ENCODE measurements at regions not wholly inside any gene's neighbourhood (a gene's known extent, or its start where the extent isn't known, plus 50 kb on each side); places are given as distances from the start of the nearest gene placed in this dataset.

GRCh38 chr2:106288873-106289272 is 94.8 kb upstream of the UXS1 start:
- Histone ChIP-seq H3F3A (ENCODE audit: insufficient read depth, low read length) (no peaks in the 10 kb centered on the region), H2AFZ (ENCODE audit: low read length) (no peak overlapping the region), H3K27me3 (ENCODE audit: insufficient read depth, low read length) (no peaks in the 10 kb centered on the region), H3K4me2 (ENCODE audit: low read length) (no peak overlapping the region), H3K4me1 (ENCODE audit: insufficient read depth, low read length, severe bottlenecking) (no peaks in the 10 kb centered on the region), H3K9me2 (ENCODE audit: low read depth, low read length) (no peaks in the 10 kb centered on the region), H3K4me3 (ENCODE audit: low read depth, low read length, poor library complexity, severe bottlenecking) (no peak overlapping the region), H3K36me3 (ENCODE audit: insufficient read depth, low read length) (no peaks in the 10 kb centered on the region), H3K9me3 (ENCODE audit: low read length) (no peaks in the 10 kb centered on the region), H3K79me2 (ENCODE audit: insufficient read depth, low read length) (no peaks in the 10 kb centered on the region), H4K20me1 (ENCODE audit: insufficient read depth, low read length) (no peaks in the 10 kb centered on the region), H3K9ac (ENCODE audit: low read length) (no peak overlapping the region), H3K27ac (ENCODE audit: low read depth, low read length, poor library complexity, severe bottlenecking) (no peak overlapping the region)
- no peak for TF ChIP-seq EZH2 (IDR thresholded peaks at IDR 0.05; ENCODE audit: borderline replicate concordance, low read length)
- no peak for TF ChIP-seq CTCF (IDR thresholded peaks at IDR 0.05; ENCODE audit: low read length)

GRCh38 chr2:106285237-106285829 is 91.2 kb upstream of the UXS1 start:
- no peaks in the 10 kb centered on the region for H4K20me1 ChIP-seq (ENCODE audit: insufficient read depth, low read length)
- TF ChIP-seq EZH2 (IDR thresholded peaks at IDR 0.05; ENCODE audit: borderline replicate concordance, low read length) (no peak), CTCF (IDR thresholded peaks at IDR 0.05; ENCODE audit: low read length) (no peak)
- no peak overlapping the region for H3K27ac ChIP-seq (ENCODE audit: low read depth, low read length, poor library complexity, severe bottlenecking)
- H3K4me1 ChIP-seq (ENCODE audit: insufficient read depth, low read length, severe bottlenecking): no peaks in the 10 kb centered on the region
- no peak overlapping the region for H3K4me2 ChIP-seq (ENCODE audit: low read length)
- no peaks in the 10 kb centered on the region for H3K9me2 ChIP-seq (ENCODE audit: low read depth, low read length)
- no peaks in the 10 kb centered on the region for H3F3A ChIP-seq (ENCODE audit: insufficient read depth, low read length)
- H2AFZ ChIP-seq (ENCODE audit: low read length): no peak overlapping the region
- H3K79me2 ChIP-seq (ENCODE audit: insufficient read depth, low read length): no peaks in the 10 kb centered on the region
- no peak overlapping the region for H3K4me3 ChIP-seq (ENCODE audit: low read depth, low read length, poor library complexity, severe bottlenecking)
- H3K9me3 ChIP-seq (ENCODE audit: low read length): no peaks in the 10 kb centered on the region
- H3K27me3 ChIP-seq (ENCODE audit: insufficient read depth, low read length): no peaks in the 10 kb centered on the region
- no peaks in the 10 kb centered on the region for H3K36me3 ChIP-seq (ENCODE audit: insufficient read depth, low read length)
- no peak overlapping the region for H3K9ac ChIP-seq (ENCODE audit: low read length)

- no peaks in the 10 kb centered on the region for H3K27me3 ChIP-seq (ENCODE audit: insufficient read depth, low read length)
- H2AFZ ChIP-seq (ENCODE audit: low read length): no peak overlapping the region
- H3K36me3 ChIP-seq (ENCODE audit: insufficient read depth, low read length): no peaks in the 10 kb centered on the region
- no peak overlapping the region for H3K4me2 ChIP-seq (ENCODE audit: low read length)
- H3K4me1 ChIP-seq (ENCODE audit: insufficient read depth, low read length, severe bottlenecking): no peaks in the 10 kb centered on the region
- TF ChIP-seq CTCF (IDR thresholded peaks at IDR 0.05; ENCODE audit: low read length): no peak
- H3K9me2 ChIP-seq (ENCODE audit: low read depth, low read length): no peaks in the 10 kb centered on the region
- no peaks in the 10 kb centered on the region for H3K9me3 ChIP-seq (ENCODE audit: low read length)
- no peak overlapping the region for H3K27ac ChIP-seq (ENCODE audit: low read depth, low read length, poor library complexity, severe bottlenecking)
- H3K9ac ChIP-seq (ENCODE audit: low read length): no peak overlapping the region
- H3F3A ChIP-seq (ENCODE audit: insufficient read depth, low read length): no peaks in the 10 kb centered on the region
- no peak overlapping the region for H3K4me3 ChIP-seq (ENCODE audit: low read depth, low read length, poor library complexity, severe bottlenecking)
- no peaks in the 10 kb centered on the region for H4K20me1 ChIP-seq (ENCODE audit: insufficient read depth, low read length)
- no peaks in the 10 kb centered on the region for H3K79me2 ChIP-seq (ENCODE audit: insufficient read depth, low read length)
These were observed 90.6 kb upstream of the UXS1 start for GRCh38 chr2:106284691-106285202.

All from OCI-LY1 (cell line).